Astrocyte of the spinal cord (primary cell): ENCODE measurements at regions not wholly inside any gene's neighbourhood (a gene's known extent, or its start where the extent isn't known, plus 50 kb on each side); places are given as distances from the start of the nearest gene placed in this dataset.

ENCODE experiments used
- DNase-seq: peaks from one replicate; pipeline ENCODE4 v3.0.0; 2011; ENCODE audit warnings: low read depth, low spot score
- H3K4me3 ChIP-seq: 2 replicates; pipeline ENCODE4 v1.5.1; 2011; ENCODE audit warnings: low read depth, mild to moderate bottlenecking, low read length, moderate library complexity
- in situ Hi-C: cut with HindIII; loops from 2 replicates; pipeline ENCODE4 v1.10.0; 2017; ENCODE audit warnings: low sequenced_read_pairs
- TF ChIP-seq, protein P1 (sequence below): IDR thresholded peaks from 2 replicates; pipeline ENCODE4 v1.5.1; 2012; ENCODE audit warnings: low read depth, mild to moderate bottlenecking, low read length, inconsistent platforms

- no peak overlapping the region for H3K4me3 ChIP-seq
- in situ Hi-C loops = no loop called here
- no peak for DNase-seq
- TF ChIP-seq, protein P1, sequence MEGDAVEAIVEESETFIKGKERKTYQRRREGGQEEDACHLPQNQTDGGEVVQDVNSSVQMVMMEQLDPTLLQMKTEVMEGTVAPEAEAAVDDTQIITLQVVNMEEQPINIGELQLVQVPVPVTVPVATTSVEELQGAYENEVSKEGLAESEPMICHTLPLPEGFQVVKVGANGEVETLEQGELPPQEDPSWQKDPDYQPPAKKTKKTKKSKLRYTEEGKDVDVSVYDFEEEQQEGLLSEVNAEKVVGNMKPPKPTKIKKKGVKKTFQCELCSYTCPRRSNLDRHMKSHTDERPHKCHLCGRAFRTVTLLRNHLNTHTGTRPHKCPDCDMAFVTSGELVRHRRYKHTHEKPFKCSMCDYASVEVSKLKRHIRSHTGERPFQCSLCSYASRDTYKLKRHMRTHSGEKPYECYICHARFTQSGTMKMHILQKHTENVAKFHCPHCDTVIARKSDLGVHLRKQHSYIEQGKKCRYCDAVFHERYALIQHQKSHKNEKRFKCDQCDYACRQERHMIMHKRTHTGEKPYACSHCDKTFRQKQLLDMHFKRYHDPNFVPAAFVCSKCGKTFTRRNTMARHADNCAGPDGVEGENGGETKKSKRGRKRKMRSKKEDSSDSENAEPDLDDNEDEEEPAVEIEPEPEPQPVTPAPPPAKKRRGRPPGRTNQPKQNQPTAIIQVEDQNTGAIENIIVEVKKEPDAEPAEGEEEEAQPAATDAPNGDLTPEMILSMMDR = no peak
Observed at GRCh38 chr2:17057109-17058017, 391.7 kb upstream of the CYRIA start.

- H3K4me3 ChIP-seq = no peak overlapping the region
- no peak for DNase-seq
- in situ Hi-C loops = no loop called here
- TF ChIP-seq, protein P1 = no peak
Observed at GRCh38 chr2:17056236-17056635, 390.6 kb upstream of the CYRIA start.

GRCh38 chr2:17052001-17052400 lies 386.4 kb upstream of the CYRIA start:
- in situ Hi-C loops = no loop called here
- no peak for DNase-seq
- H3K4me3 ChIP-seq = no peak overlapping the region
- TF ChIP-seq, protein P1 = no peak

GRCh38 chr2:17051538-17051937 lies 385.9 kb upstream of the CYRIA start:
- TF ChIP-seq, protein P1 = no peak
- in situ Hi-C loops = no loop called here
- H3K4me3 ChIP-seq = no peak overlapping the region
- DNase-seq = no peak

DNA sequence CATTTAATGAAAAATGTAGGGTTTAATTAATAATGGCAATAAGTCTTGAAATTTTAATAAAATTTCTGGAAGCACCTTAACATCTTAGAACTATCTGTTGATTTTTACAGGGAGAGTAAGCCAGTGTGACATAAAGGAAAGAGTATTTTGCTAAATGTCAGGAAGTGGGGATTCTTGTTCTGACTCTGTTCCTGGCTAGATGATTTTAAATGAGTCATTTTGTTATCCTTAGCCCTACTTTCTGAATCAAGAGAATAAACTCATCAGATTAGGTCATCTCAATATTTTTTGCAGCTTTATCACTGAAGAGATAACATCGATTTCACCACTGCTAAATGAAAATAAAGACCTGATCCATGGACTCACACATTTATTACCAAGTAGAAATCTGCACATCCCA lies 377.5 kb upstream of the CYRIA start:
- peak; percentile 68 for DNase-seq
- in situ Hi-C loops = no loop called here
- TF ChIP-seq, protein P1 = no peak
- no peak overlapping the region for H3K4me3 ChIP-seq

DNA sequence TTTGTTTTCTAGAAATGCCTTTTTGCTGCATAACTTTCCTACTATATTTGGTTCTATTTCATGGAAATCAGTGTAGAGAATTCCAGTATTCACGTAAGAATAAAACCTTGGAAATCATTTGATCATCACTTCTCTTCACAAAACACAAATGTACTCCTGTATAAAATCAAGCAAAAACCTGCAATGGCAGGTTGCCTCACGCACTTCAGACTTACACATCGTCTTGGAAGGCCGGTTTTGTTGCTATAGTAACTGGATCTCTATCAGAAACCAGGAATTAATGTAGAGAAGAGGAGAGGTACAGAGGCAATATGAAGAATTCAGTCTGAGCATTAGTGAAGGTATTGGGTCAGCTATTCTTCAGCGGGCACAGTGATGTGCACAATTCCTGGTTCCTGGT lies 370.7 kb upstream of the CYRIA start:
- TF ChIP-seq, protein P1 = no peak
- in situ Hi-C loops = no loop called here
- DNase-seq = no peak
- no peak overlapping the region for H3K4me3 ChIP-seq
